HCT116 (cell line): ENCODE measurements at regions not wholly inside any gene's neighbourhood (a gene's known extent, or its start where the extent isn't known, plus 50 kb on each side); places are given as distances from the start of the nearest gene placed in this dataset.

Source experiments
- ATAC-seq: fragments of 200-7000 bp; cut with Tn5 transposase; 2 replicates; pipeline ENCODE4 v1.9.1; 2020; ENCODE audit warnings: mild to moderate bottlenecking, moderate library complexity
- BruUV-seq: library from RNA; stranded (reverse); fragments of 400-500 nt; replicated peaks from 2 replicates; lab custom pipeline; 2021; lab: Mats Ljungman, UMichigan
- CTCF ChIA-PET: fragments of 300-600 bp; sonication (Branson Sonifier 250); formaldehyde crosslinking; loops from one replicate; lab custom pipeline; 2021; ENCODE audit warnings: antibody characterized with exemption; lab: Charles Lee
- POLR2A ChIA-PET: fragments of 300-600, 350-600 bp; sonication (Branson Sonifier 250); formaldehyde crosslinking; loops from one replicate; lab custom pipeline; 2021; ENCODE audit warnings: antibody characterized with exemption; lab: Charles Lee
- RAD21 ChIA-PET, 2 experiments: fragments of 300-600 bp; sonication (Branson Sonifier 250); formaldehyde crosslinking; loops; one replicate each; lab custom pipeline; 2023; ENCODE audit warnings: low total read pairs in 2 of 2; ENCODE audit not compliant: uncharacterized antibody in 2 of 2, unreplicated experiment in 2 of 2, low non-redundant PET in 1 of 2; lab: Charles Lee
- DNase-seq: peaks from one replicate; pipeline ENCODE4 v3.0.0-alpha.2; 2010; ENCODE audit warnings: low read depth, low spot score
- H2AFZ ChIP-seq: fragments of 200-600 bp; shearing (Covaris generic), sonication (generic); 2 replicates; pipeline ENCODE4 v1.6.1; 2017; ENCODE audit warnings: low read depth, mixed run types, mixed read lengths, antibody characterized with exemption, low read length; ENCODE audit not compliant: poor library complexity, severe bottlenecking
- H3K27ac ChIP-seq: 2 replicates; pipeline ENCODE4 v1.5.1; 2012; ENCODE audit warnings: low read depth, low read length
- H3K27me3 ChIP-seq: fragments of 200-600 bp; sonication (generic); 2 replicates; pipeline ENCODE4 v1.6.1; 2016; ENCODE audit warnings: mixed run types, low read length, mixed read lengths; ENCODE audit not compliant: insufficient read depth
- H3K36me3 ChIP-seq, 2 experiments: fragments of 200-500 bp in 1 of 2; fragments of 200-600 bp in 1 of 2; sonication (Bioruptor generic) in 1 of 2; sonication (generic) in 1 of 2; 2 replicates each; pipeline versions ENCODE4 v1.5.1 to v1.6.1; 2014 to 2016; ENCODE audit warnings: low read length in 2 of 2, inconsistent platforms in 1 of 2, mixed read lengths in 1 of 2, mixed run types in 1 of 2; ENCODE audit not compliant: insufficient read depth in 2 of 2, control insufficient read depth in 1 of 2
- H3K4me1 ChIP-seq, 2 experiments: fragments of 200-600 bp in 1 of 2; sonication (generic) in 1 of 2; 2 replicates each; pipeline versions ENCODE4 v1.5.1 to v1.6.1; 2012 to 2017; ENCODE audit warnings: low read length in 2 of 2, inconsistent platforms in 1 of 2, mild to moderate bottlenecking in 1 of 2, mixed read lengths in 1 of 2, mixed run types in 1 of 2, moderate library complexity in 1 of 2; ENCODE audit not compliant: insufficient read depth in 2 of 2, control insufficient read depth in 1 of 2
- H3K4me2 ChIP-seq: fragments of 200-600 bp; sonication (generic); 2 replicates; pipeline ENCODE4 v1.6.1; 2017; ENCODE audit warnings: mixed run types, low read length, mixed read lengths
- H3K4me3 ChIP-seq, 2 experiments: fragments of 200-600 bp in 1 of 2; sonication (generic) in 1 of 2; replicated peaks in 1 of 2; 2 replicates each; pipeline ENCODE4 v1.5.1; 2011 to 2016; ENCODE audit warnings: low read length in 2 of 2, control low read depth in 1 of 2, low read depth in 1 of 2, mild to moderate bottlenecking in 1 of 2, mixed read lengths in 1 of 2, mixed run types in 1 of 2
- H3K79me2 ChIP-seq: fragments of 200-600 bp; sonication (generic); 2 replicates; pipeline ENCODE4 v1.6.1; 2017; ENCODE audit warnings: mild to moderate bottlenecking, mixed run types, low read length, moderate library complexity, mixed read lengths; ENCODE audit not compliant: insufficient read depth
- H3K9ac ChIP-seq: fragments of 200-600 bp; sonication (generic); 2 replicates; pipeline ENCODE4 v1.6.1; 2016; ENCODE audit warnings: low read length, mixed read lengths
- H3K9me2 ChIP-seq: fragments of 200-600 bp; sonication (generic), shearing (Covaris generic); 2 replicates; pipeline ENCODE4 v1.6.1; 2017; ENCODE audit warnings: mixed run types, mild to moderate bottlenecking, moderate library complexity; ENCODE audit not compliant: insufficient read depth
- H3K9me3 ChIP-seq, 2 experiments: fragments of 200-500 bp in 1 of 2; fragments of 200-600 bp in 1 of 2; sonication (Bioruptor generic) in 1 of 2; sonication (generic) in 1 of 2; 2 replicates each; pipeline ENCODE4 v1.6.1; 2014 to 2017; ENCODE audit warnings: low read length in 2 of 2, mixed read lengths in 2 of 2, inconsistent platforms in 1 of 2, low read depth in 1 of 2, mild to moderate bottlenecking in 1 of 2, mixed run types in 1 of 2, moderate library complexity in 1 of 2; ENCODE audit not compliant: control insufficient read depth in 1 of 2, insufficient read depth in 1 of 2
- H4K20me1 ChIP-seq: fragments of 200-600 bp; sonication (generic), shearing (Covaris generic); 2 replicates; pipeline ENCODE4 v1.6.1; 2017; ENCODE audit warnings: mixed run types, mild to moderate bottlenecking, moderate library complexity; ENCODE audit not compliant: insufficient read depth
- ATF3 ChIP-seq: IDR thresholded peaks from 2 replicates; pipeline ENCODE4 v1.6.1; 2012
- CTCF ChIP-seq, 3 experiments: fragments of 200-600 bp in 1 of 3; sonication (generic) in 1 of 3; IDR thresholded peaks in 2 of 3; conservative IDR thresholded peaks in 1 of 3; 2 replicates each; pipeline ENCODE4 v1.5.1; 2012 to 2017; ENCODE audit warnings: low read depth in 2 of 3, low read length in 2 of 3, antibody characterized with exemption in 1 of 3, borderline replicate concordance in 1 of 3, control low read depth in 1 of 3, mild to moderate bottlenecking in 1 of 3, mixed read lengths in 1 of 3, mixed run types in 1 of 3, moderate library complexity in 1 of 3; ENCODE audit not compliant: insufficient read depth in 1 of 3
- EGR1 ChIP-seq: IDR thresholded peaks from 2 replicates; pipeline ENCODE4 v1.6.1; 2012; ENCODE audit warnings: low read depth
- ELF1 ChIP-seq: IDR thresholded peaks from 2 replicates; pipeline ENCODE4 v1.6.1; 2012; ENCODE audit warnings: low read depth, borderline replicate concordance
- EZH2 ChIP-seq: fragments of 200-600 bp; sonication (generic); IDR thresholded peaks from 2 replicates; pipeline ENCODE4 v1.6.1; 2017; ENCODE audit warnings: antibody characterized with exemption, mixed run types
- EZH2phosphoT487 ChIP-seq: fragments of 200-600 bp; IDR thresholded peaks from 2 replicates; pipeline ENCODE4 v1.6.1; 2018; ENCODE audit warnings: antibody characterized with exemption, borderline replicate concordance
- FOSL1 ChIP-seq: IDR thresholded peaks from 2 replicates; pipeline ENCODE4 v1.6.1; 2012; ENCODE audit warnings: low read depth
- JUND ChIP-seq: IDR thresholded peaks from 2 replicates; pipeline ENCODE4 v1.6.1; 2012
- POLR2A ChIP-seq: IDR thresholded peaks from 2 replicates; pipeline ENCODE4 v1.7.0; 2011; ENCODE audit warnings: borderline replicate concordance; ENCODE audit not compliant: insufficient read depth, insufficient read length; ENCODE audit errors: extremely low read depth
- POLR2AphosphoS5 ChIP-seq: IDR thresholded peaks from 2 replicates; pipeline ENCODE4 v1.6.1; 2011; ENCODE audit warnings: mild to moderate bottlenecking, low read depth, low read length, moderate library complexity
- RAD21 ChIP-seq: IDR thresholded peaks from 2 replicates; pipeline ENCODE4 v1.6.1; 2012; ENCODE audit warnings: low read depth, mild to moderate bottlenecking
- REST ChIP-seq: IDR thresholded peaks from 2 replicates; pipeline ENCODE4 v1.6.1; 2012; ENCODE audit warnings: low read depth
- SIN3A ChIP-seq: IDR thresholded peaks from 2 replicates; pipeline ENCODE4 v1.6.1; 2012; ENCODE audit warnings: low read depth
- SP1 ChIP-seq: IDR thresholded peaks from 2 replicates; pipeline ENCODE4 v1.6.1; 2012; ENCODE audit warnings: low read depth
- SRF ChIP-seq: IDR thresholded peaks from 2 replicates; pipeline ENCODE4 v1.6.1; 2012; ENCODE audit warnings: low read depth
- TCF7L2 ChIP-seq: IDR thresholded peaks from 2 replicates; pipeline ENCODE4 v1.7.0; 2011; ENCODE audit warnings: borderline replicate concordance, inconsistent platforms; ENCODE audit not compliant: insufficient read depth, insufficient read length; ENCODE audit errors: extremely low read depth
- YY1 ChIP-seq: IDR thresholded peaks from 2 replicates; pipeline ENCODE4 v1.6.1; 2011; ENCODE audit warnings: low read length, low read depth, moderate library complexity, mild to moderate bottlenecking; ENCODE audit not compliant: insufficient replicate concordance; ENCODE audit errors: extremely low read depth
- ZBTB33 ChIP-seq: IDR thresholded peaks from 2 replicates; pipeline ENCODE4 v1.6.1; 2011; ENCODE audit warnings: mild to moderate bottlenecking, low read length, moderate library complexity; ENCODE audit not compliant: insufficient replicate concordance; ENCODE audit errors: extremely low read depth
- ZFX ChIP-seq: fragments of 450-650 bp; IDR thresholded peaks from 2 replicates; pipeline ENCODE4 v1.6.1; 2017
- ZNF274 ChIP-seq: fragments of 200-500 bp; sonication (Bioruptor generic); IDR thresholded peaks from 2 replicates; pipeline ENCODE4 v1.6.1; 2014; ENCODE audit warnings: mild to moderate bottlenecking, low read depth, low read length, inconsistent platforms
- intact Hi-C: fragments of 100-400 bp; cut with micrococcal nuclease; formaldehyde crosslinking; loops from 2 replicates; pipeline ENCODE4 v1.10.0; 2022

- no TSS peak for BruUV-seq
- Histone ChIP-seq H3K27me3 (no peaks in the 10 kb centered on the region), H4K20me1 (no peaks in the 10 kb centered on the region), H2AFZ (peak overlapping the region; percentile 99), H3K9me3 (no peaks in the 10 kb centered on the region), H3K4me1 (peaks cover 1 to 8% of the 10 kb centered on the region in 2 experiments; a peak in 2 of 4 replicates), H3K9ac (peak overlapping the region; percentile 68), H3K36me3 (no peaks in the 10 kb centered on the region), H3K4me3 (peak overlapping the region; percentile 59 to 71), H3K79me2 (no peaks in the 10 kb centered on the region), H3K9me2 (no peaks in the 10 kb centered on the region), H3K4me2 (peak overlapping the region; percentile 94), H3K27ac (peak overlapping the region; percentile 57)
- DNase-seq (peak; percentile 94), ATAC-seq (peak; percentile 98)
- CTCF ChIA-PET = no interaction called here
- RAD21 ChIA-PET = no interaction called here
- intact Hi-C loops = no loop called here
- POLR2A ChIA-PET = no interaction called here
- TF ChIP-seq SRF (no peak), ZNF274 (no peak), EZH2 (no peak), JUND (no peak), SIN3A (no peak), EGR1 (0 out of 2 replicates have a peak, but pooled peaks have one; percentile 44), ATF3 (no peak), FOSL1 (no peak), ELF1 (no peak; the same call in 1 of the 2 replicates), YY1 (peak; percentile 97), POLR2AphosphoS5 (peak; percentile 91), ZFX (no peak), ZBTB33 (no peak), RAD21 (no peak), REST (no peak), POLR2A (no peak), CTCF (IDR thresholded peaks at IDR 0.05 in 2 of 3, conservative IDR thresholded peaks at IDR 0.05 in 1 of 3; ENCODE audit: borderline replicate concordance in 1 of 3, insufficient read depth in 1 of 3, low read depth in 2 of 3, low read length in 2 of 3) (no peak), EZH2phosphoT487 (no peak), SP1 (peak; percentile 95), TCF7L2 (no peak)
Measured at GRCh38 chr12:131242741-131243496, 289.2 kb downstream of the ADGRD1 start.
